Right lung (tissue), 2 donors: ENCODE measurements at regions not wholly inside any gene's neighbourhood (a gene's known extent, or its start where the extent isn't known, plus 50 kb on each side); places are given as distances from the start of the nearest gene placed in this dataset.

Experiments
- DNase-seq, 2 donors: peaks; one replicate each; pipeline ENCODE4 v3.0.0-alpha.2; 2013

DNA sequence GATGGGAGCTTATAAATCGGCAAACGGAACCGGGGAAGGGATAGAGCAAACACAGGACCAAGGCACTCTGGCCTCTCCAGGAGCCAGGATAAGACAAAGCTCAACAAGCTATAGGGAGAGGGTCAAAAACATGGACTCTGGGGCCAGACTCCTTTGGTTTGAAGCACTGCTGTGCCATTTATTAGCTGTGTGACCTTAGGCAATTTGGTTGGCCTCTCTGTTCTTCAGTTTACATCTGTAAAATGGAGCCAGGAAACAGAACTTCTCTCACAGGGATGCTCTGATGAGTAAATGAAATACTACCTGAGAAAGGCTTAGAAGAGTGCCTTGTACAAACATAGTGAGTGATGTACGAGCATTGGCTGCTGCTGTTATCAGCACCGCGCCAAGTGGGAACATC lies 213.3 kb upstream of the PWP1 start:
- no peak for DNase-seq

DNA sequence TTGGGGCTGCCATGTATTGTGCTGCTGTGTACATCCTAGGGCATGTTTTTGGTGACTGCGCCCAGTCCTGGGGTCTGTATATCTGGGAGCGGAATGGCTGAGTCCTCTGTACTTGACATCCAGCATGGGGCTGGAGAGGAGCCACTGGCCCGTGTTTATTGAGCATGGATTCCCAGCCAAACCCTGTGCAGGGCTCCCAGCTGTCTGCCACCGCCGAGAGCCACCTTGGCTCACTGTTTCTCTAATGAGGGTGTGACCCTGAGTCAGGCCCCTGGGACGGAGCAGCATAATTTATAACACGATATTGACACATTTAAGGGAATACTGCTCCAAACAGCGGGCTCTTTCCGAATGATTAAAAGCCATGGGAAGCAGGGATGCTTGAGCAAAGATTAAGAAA lies 211.5 kb upstream of the PWP1 start:
- DNase-seq, result no peak

DNA sequence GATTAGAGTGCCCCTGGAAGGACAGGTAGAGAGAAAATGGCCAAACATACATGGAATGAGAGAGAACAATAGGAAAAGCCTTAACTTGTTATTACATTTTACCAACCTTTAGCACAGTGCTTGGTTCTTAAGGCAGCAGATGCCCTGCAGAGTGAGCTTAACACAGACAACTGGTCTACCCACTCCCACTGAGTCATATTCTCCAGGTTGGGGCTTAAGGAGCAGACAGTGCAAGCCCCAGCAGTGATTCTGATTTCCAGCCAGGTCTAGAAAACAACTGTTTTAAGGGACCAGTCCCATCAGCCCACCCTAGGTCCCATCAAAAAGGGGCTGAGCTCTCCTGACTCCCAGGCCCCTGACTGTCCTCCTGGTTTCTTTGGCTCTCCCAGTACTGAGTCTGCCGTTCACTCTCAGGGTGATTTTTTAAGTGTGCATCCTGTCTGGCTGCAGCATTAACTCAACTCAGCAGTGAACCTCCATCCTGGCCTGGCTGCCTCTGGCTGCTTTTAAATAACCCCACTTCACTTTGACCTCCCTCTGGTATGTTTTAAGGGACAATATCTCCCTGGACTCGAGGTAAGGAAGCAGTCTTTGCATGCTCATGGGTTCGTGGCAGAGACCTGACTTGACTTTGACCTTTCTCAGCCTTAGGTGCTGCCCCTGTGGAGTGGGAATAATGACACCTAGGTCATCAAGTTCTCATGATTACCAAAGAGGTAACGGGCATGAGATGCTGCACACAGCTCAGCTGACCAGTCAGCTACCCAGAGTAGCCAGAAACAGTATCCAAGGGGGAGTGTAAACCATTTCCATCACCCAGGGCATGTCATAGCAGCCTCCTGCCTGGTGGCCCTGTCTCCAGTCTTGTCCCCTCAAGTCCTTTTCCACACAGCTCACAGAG lies 210.7 kb upstream of the PWP1 start:
- DNase-seq, result no peak

DNA sequence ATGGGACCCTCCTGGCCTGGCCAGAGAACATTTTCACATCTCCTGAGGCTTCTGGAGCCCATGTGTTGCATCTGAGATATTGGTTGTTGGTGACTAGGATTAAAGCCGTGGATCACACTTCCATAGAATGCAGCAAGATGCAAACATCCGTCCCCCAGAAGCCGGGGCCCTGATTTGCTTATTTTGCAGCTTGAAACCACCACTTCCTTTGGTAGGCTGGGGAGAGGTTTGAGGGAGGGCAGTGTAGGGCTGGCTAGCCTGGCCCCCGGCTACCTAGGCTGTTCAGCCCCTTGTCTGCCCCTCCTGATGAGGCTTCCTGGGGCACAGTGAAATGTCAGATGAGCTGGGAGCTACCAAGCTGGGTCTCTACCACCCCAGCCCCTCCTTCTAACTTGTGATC lies 209.7 kb upstream of the PWP1 start:
- DNase-seq, result no peak

DNA sequence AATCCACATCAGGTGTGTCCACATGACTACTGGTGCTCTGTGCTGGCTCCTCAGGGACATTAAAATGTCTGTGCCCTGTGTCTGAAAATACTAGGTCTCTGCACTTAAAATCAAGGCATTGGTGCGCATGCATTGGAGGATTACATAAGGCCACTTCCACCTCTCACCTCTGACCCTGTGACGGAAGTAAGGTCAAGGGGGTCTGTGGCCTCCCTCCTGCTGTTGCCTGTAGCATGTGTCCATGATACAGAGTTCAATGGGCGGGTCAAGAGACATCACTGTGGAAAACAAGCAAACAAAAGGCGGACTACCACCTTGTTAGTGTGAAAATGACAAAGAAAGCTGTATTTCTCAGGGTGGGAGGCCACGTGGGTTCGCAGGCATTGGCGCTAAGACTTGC lies 208.6 kb upstream of the PWP1 start:
- no peak for DNase-seq

DNA sequence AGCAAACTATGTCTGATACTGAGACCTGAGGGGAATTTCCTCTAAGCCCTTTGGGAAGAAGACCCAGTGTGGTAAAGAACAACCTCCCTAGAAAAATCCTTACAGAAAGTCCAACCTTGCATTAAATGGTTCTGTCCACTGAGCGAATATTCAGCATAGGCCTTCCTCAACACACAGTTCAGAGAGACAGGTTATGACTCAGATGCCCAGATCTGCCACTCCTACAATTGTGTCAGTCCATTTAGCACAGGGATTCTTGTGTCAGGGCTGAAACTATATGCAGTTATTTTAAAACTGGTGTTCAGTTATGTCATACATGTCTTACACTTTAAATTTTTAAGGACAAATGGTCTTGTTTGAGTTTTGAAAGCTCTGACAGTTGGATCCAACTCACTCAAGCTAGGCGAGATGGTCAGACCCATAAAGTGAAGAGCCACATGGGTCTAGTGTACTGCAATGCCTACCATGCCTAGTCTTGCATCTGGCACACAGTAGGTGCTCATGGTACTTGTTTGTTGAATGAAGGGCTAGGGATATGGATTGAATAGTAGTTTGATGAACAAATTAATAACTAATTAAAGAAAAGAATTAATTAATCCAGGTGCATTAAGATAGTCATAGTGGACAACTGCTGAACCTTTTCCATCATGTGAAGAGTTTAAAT lies 207.5 kb upstream of the PWP1 start:
- no peak for DNase-seq

DNA sequence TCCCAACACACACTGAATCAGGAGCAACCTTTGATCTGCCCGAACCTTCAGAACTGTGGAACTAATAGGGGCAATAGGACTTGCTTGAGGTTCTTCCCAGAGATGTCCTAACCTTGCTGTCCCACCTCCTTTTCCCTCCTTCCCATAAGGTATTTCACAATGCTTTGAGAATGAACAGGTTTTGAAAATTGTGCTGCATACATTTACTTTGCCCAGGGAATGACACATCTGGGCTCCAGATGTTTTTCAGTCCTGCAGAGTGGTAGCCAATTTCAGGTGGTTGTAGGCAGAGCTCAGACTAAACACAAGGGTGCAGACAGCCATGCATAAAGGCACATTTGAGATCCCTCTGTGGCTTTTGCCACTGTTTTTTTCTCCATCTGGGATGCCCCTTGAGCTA lies 206.7 kb upstream of the PWP1 start:
- DNase-seq, result no peak

DNA sequence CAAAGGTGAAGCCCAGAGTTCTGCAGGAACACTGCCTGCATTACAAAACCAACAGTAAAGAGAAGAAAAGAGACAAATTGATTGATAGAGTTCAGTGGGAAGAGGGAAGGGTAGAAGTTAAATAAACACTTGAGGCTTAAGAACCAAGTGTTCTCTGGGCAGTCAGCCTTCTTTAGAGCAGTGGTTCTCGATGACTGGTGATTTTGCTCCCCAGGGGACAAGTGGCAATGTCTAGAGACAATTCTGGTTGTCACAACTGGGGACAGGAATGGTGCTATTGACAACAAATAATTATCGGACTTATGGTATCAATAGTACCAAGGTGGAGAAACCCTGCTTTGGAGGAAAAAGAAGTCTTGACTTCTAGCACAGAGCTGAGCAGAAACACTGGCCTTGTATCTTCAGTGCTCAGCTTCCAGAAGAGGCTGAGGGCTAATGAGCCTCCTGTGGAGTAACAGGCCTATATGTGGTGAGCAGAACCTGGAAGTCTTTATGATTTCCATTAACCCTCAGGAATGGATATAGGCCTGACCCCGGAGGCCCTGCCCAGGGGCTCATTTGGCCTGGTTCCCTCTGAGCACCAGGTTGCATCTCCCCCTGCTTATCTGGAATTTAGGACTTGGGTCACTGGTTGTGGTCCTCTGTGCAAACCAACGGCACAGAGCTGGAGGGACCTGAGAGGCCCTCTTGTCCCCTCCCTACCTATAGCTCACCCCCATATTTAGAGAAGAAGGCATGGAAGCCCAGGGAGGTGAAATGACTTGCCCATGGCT lies 204.6 kb upstream of the PWP1 start:
- DNase-seq, result no peak

DNA sequence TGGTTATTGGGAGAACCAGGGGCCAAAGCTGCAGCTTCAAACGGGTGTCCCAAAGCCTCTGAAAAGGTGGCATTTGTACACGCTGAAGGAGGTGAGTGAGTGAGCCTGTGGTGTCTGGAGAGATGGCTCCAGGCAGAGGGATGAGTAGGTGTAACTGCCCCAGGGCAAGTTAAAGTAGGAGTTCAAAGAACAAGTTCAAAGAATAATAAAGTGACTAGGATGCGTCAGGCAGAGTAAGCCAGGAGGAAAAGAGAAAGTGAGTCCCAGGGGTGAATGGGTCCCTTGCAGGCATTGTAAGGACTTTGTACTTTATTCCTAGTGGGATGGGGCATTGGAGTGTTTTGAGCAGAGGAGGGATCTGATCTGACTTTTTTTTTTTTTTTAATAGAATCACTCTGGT lies 201.4 kb upstream of the PWP1 start:
- DNase-seq, result no peak

DNA sequence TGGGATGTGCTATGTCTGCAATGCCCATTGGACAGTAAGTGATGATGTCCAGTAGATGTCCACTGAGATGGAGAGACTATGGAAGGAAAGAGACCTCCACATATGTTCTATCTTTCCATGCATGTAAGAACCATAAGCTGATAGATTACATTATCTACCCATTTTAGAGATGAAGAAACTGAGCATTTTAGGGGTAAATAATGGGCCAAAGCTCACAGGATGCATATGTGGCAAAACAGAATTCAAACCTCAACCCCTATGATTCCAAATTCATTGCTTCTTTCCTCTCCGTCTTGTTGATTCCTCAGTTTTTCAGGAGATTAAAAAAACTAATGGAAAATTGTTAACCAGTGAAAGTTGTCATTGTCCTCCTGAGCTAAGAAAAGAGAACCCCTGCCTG lies 200.7 kb upstream of the PWP1 start:
- no peak for DNase-seq

DNA sequence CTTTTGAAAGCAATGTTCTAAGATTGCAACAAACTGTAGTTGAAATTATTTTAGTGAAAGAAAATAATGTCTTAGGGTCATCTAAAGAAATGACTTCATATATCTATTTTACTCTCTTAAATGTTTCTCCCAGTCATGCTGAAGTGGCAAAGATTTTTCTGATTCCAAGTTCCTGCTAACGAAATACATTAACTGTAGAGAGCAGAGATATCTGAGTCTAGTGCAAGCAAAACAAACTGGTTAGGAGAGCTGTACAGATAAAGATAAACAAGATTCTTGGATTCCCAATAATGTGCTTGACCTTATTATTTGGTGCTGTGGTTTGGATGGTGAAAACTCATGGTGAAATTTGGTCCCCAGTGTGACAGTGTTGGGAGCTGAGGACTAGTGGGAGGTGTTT lies 199.9 kb upstream of the PWP1 start:
- no peak for DNase-seq

DNA sequence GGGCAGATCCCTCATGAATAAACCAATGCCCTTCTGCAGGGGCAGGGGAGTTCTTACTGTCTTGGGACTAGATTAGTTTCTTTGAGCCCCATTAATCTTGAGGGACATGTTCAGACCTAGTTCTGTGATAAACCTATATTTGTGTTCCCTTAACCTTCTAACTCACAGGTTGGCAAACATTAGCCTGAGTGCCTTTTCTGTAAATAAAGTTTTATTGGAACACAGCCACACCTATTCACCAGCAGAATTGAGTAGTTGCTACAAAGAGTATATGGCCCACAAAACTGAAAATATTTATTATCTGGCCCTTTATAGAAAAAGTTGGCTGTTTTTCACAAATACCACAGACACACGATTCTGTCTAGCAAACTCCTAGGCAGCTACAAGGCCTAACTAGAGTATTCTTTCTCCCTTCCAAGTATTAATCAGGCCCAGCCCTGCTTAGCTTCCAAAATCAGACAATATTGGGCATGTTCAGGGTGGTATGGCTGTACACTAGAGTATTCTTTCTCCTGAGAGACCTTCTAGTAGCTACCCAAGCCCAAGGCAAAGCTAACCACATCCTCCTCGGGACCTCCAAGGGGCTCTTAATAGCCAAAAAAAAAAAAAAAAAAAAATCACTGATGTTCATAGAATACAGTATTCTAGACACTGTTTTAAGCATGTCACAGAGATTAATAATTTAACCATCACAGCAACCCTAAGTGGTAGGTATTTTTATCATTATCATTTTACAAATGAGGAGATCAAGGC lies 199.3 kb upstream of the PWP1 start:
- no peak for DNase-seq

DNA sequence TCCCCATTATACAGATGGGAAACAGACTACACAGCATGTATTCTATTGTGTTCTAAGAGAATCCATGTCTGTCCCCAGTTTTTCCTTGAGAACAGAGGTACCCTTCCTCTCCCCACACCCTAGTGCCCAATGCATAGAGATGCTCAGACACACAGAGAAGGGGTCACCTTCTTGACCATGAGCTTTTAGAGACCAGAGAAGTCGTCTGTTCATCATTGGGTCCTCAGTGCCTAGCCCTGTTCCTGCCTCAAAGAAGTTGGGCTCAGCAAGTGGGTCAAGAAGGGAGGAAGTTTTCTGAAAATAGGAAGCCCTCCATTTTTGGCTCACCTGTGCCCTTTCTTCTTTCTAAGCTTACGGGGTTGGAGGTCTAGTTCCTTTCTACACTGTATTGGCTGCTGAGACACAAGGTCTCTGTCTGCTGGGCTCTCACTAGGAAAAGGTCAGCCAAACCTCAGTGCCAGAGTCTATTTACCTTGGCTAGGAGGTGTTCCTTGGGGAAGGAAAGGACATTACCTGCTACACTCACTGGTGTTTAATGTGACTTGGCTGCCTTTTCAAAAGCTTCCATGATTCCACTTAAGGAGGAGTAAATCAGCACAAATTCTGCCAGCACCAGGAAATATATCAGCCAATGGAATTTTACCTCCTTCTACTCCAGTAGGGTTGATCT lies 198.5 kb upstream of the PWP1 start:
- no peak for DNase-seq

DNA sequence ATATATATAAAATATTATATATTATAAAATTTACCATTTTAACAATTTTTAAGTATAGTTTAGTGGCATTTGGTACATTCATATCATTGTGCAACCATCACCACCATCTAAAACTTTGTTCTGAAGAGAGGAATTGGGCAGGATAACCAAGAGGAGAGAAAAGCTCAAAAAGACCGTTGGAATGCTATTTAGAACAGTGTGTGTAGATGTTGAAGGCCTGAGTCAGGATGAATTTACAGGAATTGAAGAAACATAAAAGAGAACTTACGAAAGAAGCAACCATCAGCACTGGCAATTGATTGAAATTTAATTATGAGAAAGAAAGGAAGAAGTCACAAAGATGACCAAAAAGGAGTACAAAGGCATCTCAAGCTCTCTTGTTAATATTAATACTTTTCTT lies 196.9 kb upstream of the PWP1 start:
- DNase-seq, result no peak

DNA sequence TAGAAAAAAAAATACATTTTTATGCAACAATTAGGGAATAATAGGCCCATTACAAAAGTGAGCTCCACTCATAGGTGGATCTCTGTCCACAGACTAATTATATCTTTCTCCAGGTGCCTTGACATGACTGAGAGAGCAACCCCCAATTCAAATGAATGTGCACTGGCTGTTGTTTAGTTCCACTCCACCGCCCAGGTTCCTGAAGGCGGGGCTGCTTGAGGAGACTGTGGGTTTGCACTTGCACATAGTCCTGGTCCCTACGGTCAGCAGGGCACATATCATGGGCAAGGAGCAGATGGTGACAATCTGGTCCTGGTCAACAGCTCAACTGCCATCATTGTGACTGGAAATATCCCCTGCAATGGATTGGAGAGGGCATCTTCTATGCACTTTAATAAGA lies 195.6 kb upstream of the PWP1 start:
- no peak for DNase-seq

DNA sequence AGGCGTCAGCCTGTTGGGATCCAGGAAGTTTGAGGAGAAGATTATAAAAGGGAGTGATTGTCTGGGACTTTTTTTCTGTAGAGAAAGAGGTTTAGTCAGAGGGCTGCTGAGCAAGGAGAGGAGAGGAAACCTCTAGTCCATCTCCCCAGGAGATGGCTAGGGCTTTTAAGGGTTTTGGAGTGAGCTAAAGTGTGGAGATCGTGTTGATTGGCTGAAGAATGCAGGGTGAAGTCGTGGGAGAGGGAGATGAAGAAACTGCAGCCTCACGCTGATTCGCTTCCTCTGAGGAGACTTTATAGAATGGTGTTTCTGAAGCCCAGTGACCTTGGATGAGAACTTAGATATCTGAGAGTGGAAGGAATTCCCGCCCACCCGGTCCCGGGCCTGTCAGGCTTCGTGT lies 193.7 kb upstream of the PWP1 start:
- no peak for DNase-seq

DNA sequence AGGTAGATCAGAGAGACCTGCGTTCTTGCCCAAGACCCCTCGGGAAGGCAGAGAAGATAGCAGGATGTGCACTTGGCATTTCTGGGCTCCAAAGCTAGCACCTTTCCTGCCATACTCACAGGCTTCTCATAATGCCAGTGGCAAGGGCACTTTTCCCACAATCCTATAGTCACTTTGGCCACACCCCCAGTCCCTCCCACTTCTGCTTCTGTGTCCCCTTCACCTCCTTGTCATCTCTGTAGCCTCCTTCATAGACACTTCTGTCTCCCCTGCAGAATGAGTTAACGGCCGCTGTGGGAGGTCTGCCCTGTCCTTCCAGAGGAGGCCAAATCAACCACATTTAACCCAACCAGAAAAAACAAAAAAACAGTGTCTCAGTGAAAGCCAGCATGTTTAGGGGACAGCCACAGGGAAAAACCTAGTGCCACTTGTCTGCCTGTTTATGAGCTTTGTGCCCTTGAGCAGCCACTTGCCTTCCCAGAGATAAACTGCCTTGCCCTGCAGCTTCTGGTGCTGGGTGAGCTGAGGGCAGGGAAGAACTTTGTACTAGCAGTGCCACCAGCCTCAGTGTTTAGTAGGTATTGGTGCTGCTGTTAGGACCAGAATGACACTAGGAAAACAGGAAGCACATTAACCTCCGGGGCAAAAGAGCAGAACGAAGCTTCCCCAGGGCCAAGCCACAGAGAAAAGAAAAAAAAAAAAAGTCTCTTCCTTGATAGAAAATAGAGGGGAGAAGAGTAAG lies 193.0 kb upstream of the PWP1 start:
- DNase-seq, result no peak

DNA sequence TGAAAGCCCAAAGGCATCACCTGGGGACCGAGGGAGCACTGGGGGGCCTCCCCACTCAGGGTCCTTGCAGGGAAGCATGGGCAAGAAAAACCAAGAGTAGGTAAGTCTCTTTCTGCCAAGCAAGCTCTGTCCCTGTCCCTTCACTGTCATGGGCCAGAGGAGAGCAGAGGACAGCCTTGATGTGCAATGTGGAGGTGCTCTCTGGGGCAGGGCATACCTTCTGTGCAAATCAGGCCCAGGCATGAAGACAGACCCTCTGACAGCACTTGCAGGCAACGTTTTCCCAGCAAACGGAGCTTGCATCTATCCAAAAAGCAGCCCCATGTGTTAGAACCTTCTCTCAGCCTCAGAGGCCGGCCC lies 192.5 kb upstream of the PWP1 start:
- no peak for DNase-seq

DNA sequence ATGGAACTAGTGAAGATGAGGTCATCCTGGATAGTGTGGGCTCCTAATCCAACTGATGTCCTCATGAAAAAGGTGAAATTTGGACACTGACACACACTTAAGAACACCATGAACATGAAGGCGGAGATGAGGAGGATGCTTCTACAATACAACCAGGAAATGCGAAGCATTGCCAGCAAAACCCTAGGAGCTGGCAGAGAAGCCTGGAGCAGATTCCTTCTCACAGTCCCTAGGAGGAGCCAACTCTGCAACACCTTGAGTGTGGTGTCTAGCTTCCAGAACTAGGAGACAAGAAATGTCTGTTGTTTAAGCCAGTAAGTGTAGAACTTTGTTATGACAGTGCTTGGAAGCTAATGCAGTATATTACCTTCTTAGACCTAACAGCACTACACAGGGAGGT lies 191.9 kb upstream of the PWP1 start:
- no peak for DNase-seq

DNA sequence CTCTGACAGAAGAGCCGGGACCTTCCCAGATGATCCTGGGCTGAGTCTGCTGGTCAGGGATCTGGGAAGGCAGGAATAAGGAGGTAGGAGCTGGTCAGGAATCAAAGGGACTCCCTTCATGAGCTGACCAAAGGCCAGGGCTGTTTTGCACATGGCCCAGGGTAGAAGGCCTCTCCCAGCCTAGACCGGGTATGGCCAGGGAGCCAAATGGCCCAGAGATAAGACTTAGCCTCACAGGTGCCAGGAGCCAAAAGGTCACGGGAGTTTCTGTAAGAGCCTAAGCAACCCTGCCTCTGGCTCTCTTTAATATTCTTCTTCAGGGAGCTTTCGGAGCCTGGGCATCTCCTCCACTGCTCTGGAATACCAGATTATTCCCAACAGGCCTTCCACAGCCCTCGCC lies 191.3 kb upstream of the PWP1 start:
- no peak for DNase-seq

DNA sequence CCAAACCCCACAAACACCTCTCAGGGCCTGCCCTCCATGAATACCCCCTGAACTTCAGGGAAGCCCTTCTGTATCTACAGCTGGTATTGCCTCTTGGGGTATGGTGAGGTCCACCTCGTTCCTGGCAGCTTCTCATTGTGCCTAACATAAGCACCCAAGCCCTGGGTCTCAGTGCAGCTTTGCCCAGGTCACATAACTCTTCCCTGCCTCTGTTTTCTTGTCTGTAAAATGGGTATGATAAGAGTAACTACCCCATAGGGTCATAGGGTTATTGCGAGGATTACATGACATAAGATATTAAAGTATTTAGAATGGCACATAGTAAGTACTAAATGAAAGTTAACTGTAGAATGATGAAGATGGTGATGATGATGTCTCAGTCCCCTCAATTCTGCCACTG lies 190.0 kb upstream of the PWP1 start:
- DNase-seq, result no peak
